ENCODE measurements at regions not wholly inside any gene's neighbourhood (a gene's known extent, or its start where the extent isn't known, plus 50 kb on each side); places are given as distances from the start of the nearest gene placed in this dataset.
"Not testable (repeated sequence)": the region's sequence is repeated elsewhere in the genome, so short reads cannot be mapped to it uniquely, and the experiment has no call there.

DNA sequence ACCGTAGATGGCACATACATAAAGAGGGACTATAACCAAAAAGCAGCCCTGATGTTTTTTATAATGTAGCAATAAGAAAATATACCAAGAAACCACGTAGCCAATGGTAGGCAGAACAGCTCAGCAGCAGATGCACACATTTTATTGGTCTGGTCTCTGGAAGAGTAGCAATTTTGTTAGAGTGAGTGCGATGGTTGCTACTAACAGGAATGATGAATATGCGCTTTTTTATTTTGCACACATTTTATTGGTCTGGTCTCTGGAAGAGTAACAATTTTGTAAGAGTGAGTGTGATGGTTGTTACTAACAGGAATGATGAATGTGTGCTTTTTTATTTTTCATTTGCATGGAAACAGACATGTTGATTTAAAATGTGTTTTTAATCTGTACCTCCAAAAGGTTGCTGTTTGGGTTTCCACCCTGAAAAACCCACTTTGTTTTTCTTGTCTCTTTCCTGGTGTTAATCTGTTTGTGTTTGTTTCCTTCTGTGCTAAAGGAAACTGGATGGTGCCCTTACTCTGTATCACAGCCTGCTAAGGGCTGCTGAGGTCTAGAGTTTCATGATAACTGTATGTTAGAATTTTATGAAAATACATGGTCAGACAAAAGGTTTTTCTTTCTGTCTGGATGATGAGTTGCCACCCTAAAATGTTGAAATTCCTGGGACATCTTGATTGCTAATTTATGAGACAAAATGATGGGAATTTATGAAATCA is 221.1 kb downstream of the ZNF37A start:
- TF ChIP-seq, protein P1, sequence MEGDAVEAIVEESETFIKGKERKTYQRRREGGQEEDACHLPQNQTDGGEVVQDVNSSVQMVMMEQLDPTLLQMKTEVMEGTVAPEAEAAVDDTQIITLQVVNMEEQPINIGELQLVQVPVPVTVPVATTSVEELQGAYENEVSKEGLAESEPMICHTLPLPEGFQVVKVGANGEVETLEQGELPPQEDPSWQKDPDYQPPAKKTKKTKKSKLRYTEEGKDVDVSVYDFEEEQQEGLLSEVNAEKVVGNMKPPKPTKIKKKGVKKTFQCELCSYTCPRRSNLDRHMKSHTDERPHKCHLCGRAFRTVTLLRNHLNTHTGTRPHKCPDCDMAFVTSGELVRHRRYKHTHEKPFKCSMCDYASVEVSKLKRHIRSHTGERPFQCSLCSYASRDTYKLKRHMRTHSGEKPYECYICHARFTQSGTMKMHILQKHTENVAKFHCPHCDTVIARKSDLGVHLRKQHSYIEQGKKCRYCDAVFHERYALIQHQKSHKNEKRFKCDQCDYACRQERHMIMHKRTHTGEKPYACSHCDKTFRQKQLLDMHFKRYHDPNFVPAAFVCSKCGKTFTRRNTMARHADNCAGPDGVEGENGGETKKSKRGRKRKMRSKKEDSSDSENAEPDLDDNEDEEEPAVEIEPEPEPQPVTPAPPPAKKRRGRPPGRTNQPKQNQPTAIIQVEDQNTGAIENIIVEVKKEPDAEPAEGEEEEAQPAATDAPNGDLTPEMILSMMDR (conservative IDR thresholded peaks at IDR 0.05 in 1 of 2, IDR thresholded peaks at IDR 0.05 in 1 of 2; ENCODE audit: low read depth in 1 of 2, low read length in 2 of 2), result not testable (repeated sequence)
- not testable (repeated sequence) for TF ChIP-seq EZH2 (IDR thresholded peaks at IDR 0.05; ENCODE audit: low read length, missing control alignments)
